ENCODE measurements at regions not wholly inside any gene's neighbourhood (a gene's known extent, or its start where the extent isn't known, plus 50 kb on each side); places are given as distances from the start of the nearest gene placed in this dataset.

- dilution Hi-C loops (cut with MboI; ENCODE audit: extremely low pct_ligation_motif_present, low sequenced_read_pairs) = no loop called here
These were observed 62.3 kb downstream of the SPATA31C2 start for GRCh38 chr9:88075966-88076285.

More at GRCh38 chr9:88075966-88076285, 62.3 kb downstream of the SPATA31C2 start:
- no TSS peak for BruUV-seq (replicated peaks)
- DNase-seq (ENCODE audit: low read depth, low spot score) (no peak), FAIRE-seq (no peak)
- H3K79me2 ChIP-seq (ENCODE audit: control insufficient read depth, insufficient read depth, low read length) = no peaks in the 10 kb centered on the region
- no peaks in the 10 kb centered on the region for H4K20me1 ChIP-seq (replicated peaks; ENCODE audit: control insufficient read depth, extremely low read depth, insufficient read depth, low read length)
- H3K27me3 ChIP-seq (ENCODE audit: control insufficient read depth in 2 of 2, insufficient read depth in 2 of 2, low read length in 2 of 2) = peaks cover 6 to 10% of the 10 kb centered on the region in 2 experiments
- H3K9me3 ChIP-seq (replicated peaks; ENCODE audit: control insufficient read depth, insufficient read depth, low read length) = no peaks in the 10 kb centered on the region
- H3K27ac ChIP-seq (ENCODE audit: insufficient read depth, low read depth, low read length) = no peak overlapping the region
- intact Hi-C loops (cut with micrococcal nuclease) = loop anchor here (5.0 kb wide), 1 partner anchor 1076 kb away; no protein-coding TSS in a partner anchor
- H3K9ac ChIP-seq (replicated peaks; ENCODE audit: extremely low read depth, insufficient read depth, low read length) = no peak overlapping the region
- peaks cover 3% of the 10 kb centered on the region for H3K4me1 ChIP-seq (ENCODE audit: control insufficient read depth, extremely low read depth, insufficient read depth, low read length)
- no peaks in the 10 kb centered on the region for H3K9me1 ChIP-seq (replicated peaks; ENCODE audit: control insufficient read depth, extremely low read depth, insufficient read depth, low read length)
- H3K36me3 ChIP-seq (ENCODE audit: control insufficient read depth in 2 of 2, extremely low read depth in 1 of 2, insufficient read depth in 2 of 2, low read length in 2 of 2) = no peaks in the 10 kb centered on the region
- CTCF ChIA-PET = interaction anchor here (1.1 kb wide), 1 partner anchor 58 kb away, joined by 3 read pairs; no protein-coding TSS in a partner anchor
- peak overlapping the region; percentile 67 for H3K4me2 ChIP-seq (ENCODE audit: insufficient read depth, low read length)
- POLR2A ChIA-PET = interaction anchor here (0.6 kb wide), 1 partner anchor 71 kb away, joined by 3 read pairs; no protein-coding TSS in a partner anchor
- peak overlapping the region in 1 of 3 experiments; percentile 27 for H3K4me3 ChIP-seq (replicated peaks in 1 of 3; ENCODE audit: insufficient read depth in 1 of 3, low read depth in 1 of 3, low read length in 3 of 3)
- TF ChIP-seq CTCF (IDR thresholded peaks at IDR 0.05; ENCODE audit: extremely low read depth in 1 of 2, insufficient read depth in 1 of 2, low read depth in 1 of 2, low read length in 2 of 2) (peak in 1 of 2 donors; percentile 4), MAX (IDR thresholded peaks at IDR 0.05; ENCODE audit: insufficient read depth, insufficient read length) (no peak)
- peak overlapping the region; percentile 66 for H2AFZ ChIP-seq (ENCODE audit: low read depth, low read length)

Measured in endothelial cell of umbilical vein (primary cell).